DOHH2 (cell line): ENCODE measurements at regions not wholly inside any gene's neighbourhood (a gene's known extent, or its start where the extent isn't known, plus 50 kb on each side); places are given as distances from the start of the nearest gene placed in this dataset.

Source experiments
- H3F3A ChIP-seq: fragments of 200-600 bp; sonication (generic), shearing (Covaris generic); 2 replicates; pipeline ENCODE4 v1.6.0; 2016; ENCODE audit warnings: antibody characterized with exemption, mild to moderate bottlenecking; ENCODE audit not compliant: control insufficient read depth, insufficient read depth
- H3K27ac ChIP-seq: fragments of 200-600 bp; sonication (generic); 2 replicates; pipeline ENCODE4 v1.5.1; 2014; ENCODE audit warnings: low read depth, mild to moderate bottlenecking, low read length, moderate library complexity
- H3K27me3 ChIP-seq: fragments of 200-600 bp; sonication (generic); 2 replicates; pipeline ENCODE4 v1.6.1; 2014; ENCODE audit warnings: mild to moderate bottlenecking, low read length, mixed read lengths; ENCODE audit not compliant: control insufficient read depth
- H3K36me3 ChIP-seq: fragments of 200-600 bp; sonication (generic); 2 replicates; pipeline ENCODE4 v1.6.1; 2014; ENCODE audit warnings: mild to moderate bottlenecking, low read length, moderate library complexity, mixed read lengths; ENCODE audit not compliant: control insufficient read depth
- H3K4me1 ChIP-seq: fragments of 200-600 bp; sonication (generic); 2 replicates; pipeline ENCODE4 v1.6.1; 2014; ENCODE audit warnings: mild to moderate bottlenecking, low read length, mixed read lengths; ENCODE audit not compliant: control insufficient read depth
- H3K4me2 ChIP-seq: fragments of 200-600 bp; sonication (generic); 2 replicates; pipeline ENCODE4 v1.6.0; 2014; ENCODE audit warnings: mild to moderate bottlenecking, low read length, moderate library complexity
- H3K4me3 ChIP-seq: fragments of 200-600 bp; sonication (generic); 2 replicates; pipeline ENCODE4 v1.5.1; 2014; ENCODE audit warnings: mild to moderate bottlenecking, low read length, mixed read lengths
- H3K79me2 ChIP-seq: fragments of 200-600 bp; sonication (generic); 2 replicates; pipeline ENCODE4 v1.6.1; 2014; ENCODE audit warnings: mild to moderate bottlenecking, low read length, mixed read lengths; ENCODE audit not compliant: control insufficient read depth
- H3K9me2 ChIP-seq: fragments of 200-600 bp; sonication (generic); replicated peaks from 2 replicates; pipeline ENCODE4 v1.6.1; 2014; ENCODE audit warnings: mild to moderate bottlenecking, low read length, mixed read lengths; ENCODE audit not compliant: control insufficient read depth
- H3K9me3 ChIP-seq: fragments of 200-600 bp; sonication (generic); 2 replicates; pipeline ENCODE4 v1.6.1; 2014; ENCODE audit warnings: antibody characterized with exemption, low read length, mixed read lengths; ENCODE audit not compliant: control insufficient read depth, insufficient read depth
- H4K20me1 ChIP-seq: fragments of 200-600 bp; sonication (generic); 2 replicates; pipeline ENCODE4 v1.6.0; 2014; ENCODE audit warnings: low read depth, mild to moderate bottlenecking, antibody characterized with exemption, low read length, moderate library complexity; ENCODE audit not compliant: control insufficient read depth, insufficient read depth
- CTCF ChIP-seq: fragments of 200-600 bp; sonication (generic); IDR thresholded peaks from one replicate; pipeline ENCODE4 v1.5.1; 2014; ENCODE audit warnings: antibody characterized with exemption, mild to moderate bottlenecking, low read depth, low read length; ENCODE audit not compliant: poor library complexity, severe bottlenecking
- EZH2phosphoT487 ChIP-seq: fragments of 200-600 bp; sonication (generic); IDR thresholded peaks from 2 replicates; pipeline ENCODE4 v1.6.1; 2017; ENCODE audit warnings: borderline replicate concordance, mild to moderate bottlenecking, antibody characterized with exemption, low read length, moderate library complexity, mixed read lengths

- Histone ChIP-seq H3K36me3 (no peaks in the 10 kb centered on the region), H4K20me1 (no peaks in the 10 kb centered on the region), H3K4me2 (peak overlapping the region; percentile 73), H3F3A (no peaks in the 10 kb centered on the region), H3K79me2 (no peaks in the 10 kb centered on the region), H3K4me1 (peaks cover 13% of the 10 kb centered on the region), H3K27me3 (peaks cover 3% of the 10 kb centered on the region; the same call in 1 of the 2 replicates), H3K9me3 (no peaks in the 10 kb centered on the region), H3K27ac (no peak overlapping the region), H3K4me3 (peak overlapping the region; percentile 53), H3K9me2 (no peaks in the 10 kb centered on the region)
- TF ChIP-seq EZH2phosphoT487 (no peak), CTCF (peak; percentile 79)
These were observed 62.4 kb upstream of the USP24 start for GRCh38 chr1:55277377-55278130.

GRCh38 chr1:55276671-55277376, 61.7 kb upstream of the USP24 start:
- H3K27ac ChIP-seq, result no peak overlapping the region
- peak overlapping the region; percentile 73 for H3K4me2 ChIP-seq
- no peak for TF ChIP-seq EZH2phosphoT487

GRCh38 chr1:55275941-55276341, 60.8 kb upstream of the USP24 start:
- H3K36me3 ChIP-seq, result no peaks in the 10 kb centered on the region
- peaks cover 13% of the 10 kb centered on the region for H3K4me1 ChIP-seq
- TF ChIP-seq CTCF, result no peak
- no peak for TF ChIP-seq EZH2phosphoT487
- no peak overlapping the region for H3K27ac ChIP-seq
- H3K4me3 ChIP-seq, result no peak overlapping the region
- no peaks in the 10 kb centered on the region for H3K9me2 ChIP-seq
- H4K20me1 ChIP-seq, result no peaks in the 10 kb centered on the region
- H3K27me3 ChIP-seq, result no peaks in the 10 kb centered on the region; the same call in 1 of the 2 replicates
- no peaks in the 10 kb centered on the region for H3K79me2 ChIP-seq
- H3F3A ChIP-seq, result no peaks in the 10 kb centered on the region
- no peak overlapping the region for H3K4me2 ChIP-seq
- H3K9me3 ChIP-seq, result no peaks in the 10 kb centered on the region

More at GRCh38 chr1:55276671-55277376, 61.7 kb upstream of the USP24 start:
- Histone ChIP-seq H3K36me3 (no peaks in the 10 kb centered on the region), H3K79me2 (no peaks in the 10 kb centered on the region), H3K27me3 (no peaks in the 10 kb centered on the region; the same call in 1 of the 2 replicates), H4K20me1 (no peaks in the 10 kb centered on the region), H3K9me2 (no peaks in the 10 kb centered on the region), H3K4me1 (peaks cover 13% of the 10 kb centered on the region), H3K4me3 (peak overlapping the region; percentile 53), H3F3A (no peaks in the 10 kb centered on the region), H3K9me3 (no peaks in the 10 kb centered on the region)
